ENCODE measurements at regions not wholly inside any gene's neighbourhood (a gene's known extent, or its start where the extent isn't known, plus 50 kb on each side); places are given as distances from the start of the nearest gene placed in this dataset.
A peak's percentile ranks its signal among the peaks of the same experiment; 100 is the strongest.

DNA sequence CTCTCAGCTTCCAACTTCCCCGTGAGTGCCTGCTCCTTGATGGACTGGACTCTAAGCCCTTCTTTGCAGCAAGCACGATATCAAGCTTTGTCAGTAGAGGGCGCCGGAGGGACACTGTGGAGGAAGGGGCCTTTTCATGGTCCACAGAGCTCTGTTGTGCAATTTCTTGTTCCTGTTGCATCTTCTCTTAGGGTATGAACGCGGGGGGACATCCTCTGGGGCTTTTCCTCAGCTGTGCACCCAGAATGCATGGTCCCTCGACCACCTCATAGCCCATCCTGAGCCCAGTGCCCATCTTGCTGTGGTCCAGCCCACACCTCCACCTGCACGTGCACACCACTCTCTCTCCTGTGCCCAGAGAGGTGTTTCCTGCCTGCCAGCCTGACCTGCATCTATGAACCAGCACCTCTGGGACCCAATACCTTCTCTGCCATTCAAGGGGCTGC, 556.8 kb downstream of the PTPRU start:
- no peak overlapping the region for H3K4me3 ChIP-seq
- TF ChIP-seq CTCF (IDR thresholded peaks at IDR 0.05), result peak; percentile 55
- H3K9me3 ChIP-seq, result peaks cover 3% of the 10 kb centered on the region
- DNase-seq, result peak in 2 of 3 donors; percentile 77 to 91
- no peaks in the 10 kb centered on the region for H3K36me3 ChIP-seq (ENCODE audit: low read depth)
- peak; percentile 83 for ATAC-seq
- no peaks in the 10 kb centered on the region for H3K4me1 ChIP-seq (ENCODE audit: low read depth)
- intact Hi-C loops (cut with DNase I, micrococcal nuclease), result no loop called here

GRCh38 chr1:29789910-29790247, 553.6 kb downstream of the PTPRU start:
- Histone ChIP-seq H3K36me3 (ENCODE audit: low read depth) (no peaks in the 10 kb centered on the region), H3K9me3 (no peaks in the 10 kb centered on the region), H3K4me1 (ENCODE audit: low read depth) (no peaks in the 10 kb centered on the region), H3K4me3 (no peak overlapping the region)
- ATAC-seq (no peak), DNase-seq (no peak)
- TF ChIP-seq CTCF (IDR thresholded peaks at IDR 0.05), result no peak
- intact Hi-C loops (cut with DNase I, micrococcal nuclease), result no loop called here

DNA sequence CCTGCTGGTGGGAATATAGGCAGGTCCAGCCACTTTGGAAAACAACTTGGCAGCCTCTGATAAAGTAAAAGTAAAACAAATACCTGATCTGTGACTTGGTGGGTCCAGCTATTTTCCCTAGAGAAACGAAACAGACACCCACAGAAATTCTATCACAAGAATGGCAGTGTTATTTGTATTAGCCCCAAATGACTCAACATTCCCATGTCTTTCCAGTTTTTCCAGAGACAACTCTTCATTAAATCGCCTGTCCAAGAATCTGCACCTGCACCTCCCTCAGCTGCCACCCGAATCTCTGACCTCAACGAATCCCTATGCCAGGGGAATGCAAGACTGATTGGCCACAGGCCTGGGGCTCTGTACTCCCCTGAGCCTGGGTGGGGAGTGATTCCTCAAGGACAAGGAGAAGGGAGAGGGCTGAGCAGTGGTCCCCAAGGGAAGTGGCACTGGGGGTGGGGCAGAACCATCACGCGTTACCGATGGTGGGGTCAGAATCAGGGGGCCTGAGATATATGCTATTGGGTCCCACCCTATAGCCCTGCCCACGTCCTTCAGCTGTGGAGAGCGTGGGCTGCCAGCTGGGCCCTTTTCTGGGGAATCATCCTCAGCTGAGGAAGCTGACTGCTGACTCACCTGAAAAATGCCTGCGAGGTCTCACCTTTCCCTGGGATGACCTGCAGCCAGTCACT, 553.0 kb downstream of the PTPRU start:
- Histone ChIP-seq H3K4me1 (ENCODE audit: low read depth) (no peaks in the 10 kb centered on the region), H3K36me3 (ENCODE audit: low read depth) (no peaks in the 10 kb centered on the region), H3K9me3 (no peaks in the 10 kb centered on the region), H3K4me3 (no peak overlapping the region)
- no peak for ATAC-seq
- no peak for DNase-seq
- intact Hi-C loops (cut with DNase I, micrococcal nuclease), result no loop called here
- no peak for TF ChIP-seq CTCF (IDR thresholded peaks at IDR 0.05)

GRCh38 chr1:29786791-29787732, 550.7 kb downstream of the PTPRU start:
- no peaks in the 10 kb centered on the region for H3K4me1 ChIP-seq (ENCODE audit: low read depth)
- ATAC-seq (no peak), DNase-seq (no peak)
- no peak overlapping the region for H3K4me3 ChIP-seq
- H3K36me3 ChIP-seq (ENCODE audit: low read depth), result no peaks in the 10 kb centered on the region
- H3K9me3 ChIP-seq, result no peaks in the 10 kb centered on the region
- TF ChIP-seq CTCF (IDR thresholded peaks at IDR 0.05), result no peak
- intact Hi-C loops (cut with DNase I, micrococcal nuclease), result no loop called here

GRCh38 chr1:29786195-29786594, 549.9 kb downstream of the PTPRU start:
- TF ChIP-seq CTCF (IDR thresholded peaks at IDR 0.05), result no peak
- no peak overlapping the region for H3K4me3 ChIP-seq
- no peak for ATAC-seq
- DNase-seq, result no peak
- H3K36me3 ChIP-seq (ENCODE audit: low read depth), result no peaks in the 10 kb centered on the region
- H3K9me3 ChIP-seq, result no peaks in the 10 kb centered on the region
- intact Hi-C loops (cut with DNase I, micrococcal nuclease), result no loop called here
- H3K4me1 ChIP-seq (ENCODE audit: low read depth), result no peaks in the 10 kb centered on the region

All from mucosa of descending colon (tissue), 3 donors.